ENCODE measurements at regions not wholly inside any gene's neighbourhood (a gene's known extent, or its start where the extent isn't known, plus 50 kb on each side); places are given as distances from the start of the nearest gene placed in this dataset.

DNA sequence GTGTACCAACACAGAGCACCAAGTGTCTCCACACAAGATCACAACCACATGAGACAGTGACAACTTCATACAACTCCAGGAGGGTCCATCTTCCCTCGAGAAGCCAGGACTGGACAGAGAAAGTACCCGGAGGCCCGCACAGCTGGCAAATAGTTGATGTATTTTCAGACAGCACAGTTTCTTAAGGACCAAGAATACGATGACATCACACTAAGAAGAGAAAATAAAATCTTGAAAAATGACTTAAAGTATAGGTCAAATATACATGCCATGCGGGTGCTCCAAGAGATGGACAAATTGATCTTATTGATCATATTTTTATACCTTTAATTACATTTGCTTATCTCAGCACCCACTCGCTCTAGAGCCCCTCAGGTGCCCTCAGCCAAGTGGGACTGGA lies 145.5 kb downstream of the RNASET2 start:
- TF ChIP-seq, protein P1, sequence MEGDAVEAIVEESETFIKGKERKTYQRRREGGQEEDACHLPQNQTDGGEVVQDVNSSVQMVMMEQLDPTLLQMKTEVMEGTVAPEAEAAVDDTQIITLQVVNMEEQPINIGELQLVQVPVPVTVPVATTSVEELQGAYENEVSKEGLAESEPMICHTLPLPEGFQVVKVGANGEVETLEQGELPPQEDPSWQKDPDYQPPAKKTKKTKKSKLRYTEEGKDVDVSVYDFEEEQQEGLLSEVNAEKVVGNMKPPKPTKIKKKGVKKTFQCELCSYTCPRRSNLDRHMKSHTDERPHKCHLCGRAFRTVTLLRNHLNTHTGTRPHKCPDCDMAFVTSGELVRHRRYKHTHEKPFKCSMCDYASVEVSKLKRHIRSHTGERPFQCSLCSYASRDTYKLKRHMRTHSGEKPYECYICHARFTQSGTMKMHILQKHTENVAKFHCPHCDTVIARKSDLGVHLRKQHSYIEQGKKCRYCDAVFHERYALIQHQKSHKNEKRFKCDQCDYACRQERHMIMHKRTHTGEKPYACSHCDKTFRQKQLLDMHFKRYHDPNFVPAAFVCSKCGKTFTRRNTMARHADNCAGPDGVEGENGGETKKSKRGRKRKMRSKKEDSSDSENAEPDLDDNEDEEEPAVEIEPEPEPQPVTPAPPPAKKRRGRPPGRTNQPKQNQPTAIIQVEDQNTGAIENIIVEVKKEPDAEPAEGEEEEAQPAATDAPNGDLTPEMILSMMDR (IDR thresholded peaks at IDR 0.05 in 8 of 11, conservative IDR thresholded peaks at IDR 0.05 in 3 of 11): no peak
- TF ChIP-seq POLR2A (IDR thresholded peaks at IDR 0.05) (no peak), POLR2AphosphoS5 (IDR thresholded peaks at IDR 0.05) (no peak)

Measured in spleen (tissue), 7 donors.